Activated CD8-positive, alpha-beta T cell treated with anti-CD3 and anti-CD28 coated beads for 36 hours (primary cell): ENCODE measurements at regions not wholly inside any gene's neighbourhood (a gene's known extent, or its start where the extent isn't known, plus 50 kb on each side); places are given as distances from the start of the nearest gene placed in this dataset.

Source experiments
- ATAC-seq: fragments of 200-7000 bp; cut with Tn5 transposase; one replicate; pipeline ENCODE4 v1.10.0; 2021; ENCODE audit warnings: mild to moderate bottlenecking, moderate library complexity
- CTCF ChIA-PET: fragments of 350-600 bp; sonication (Branson Sonifier 250); formaldehyde crosslinking; loops from one replicate; lab custom pipeline; 2021; ENCODE audit warnings: antibody characterized with exemption; lab: Charles Lee
- POLR2A ChIA-PET: fragments of 350-600 bp; sonication (Branson Sonifier 250); formaldehyde crosslinking; loops from one replicate; lab custom pipeline; 2021; ENCODE audit warnings: antibody characterized with exemption; lab: Charles Lee
- DNase-seq: peaks from one replicate; pipeline ENCODE4 v3.0.0-alpha.2; 2020
- H3K27ac Mint-ChIP-seq: one replicate; pipeline ENCODE4 v1.8.0; 2021; ENCODE audit warnings: mild to moderate bottlenecking, mixed read lengths
- H3K27me3 Mint-ChIP-seq: one replicate; pipeline ENCODE4 v1.8.0; 2021; ENCODE audit warnings: mixed read lengths
- H3K36me3 Mint-ChIP-seq: one replicate; pipeline ENCODE4 v1.8.0; 2021; ENCODE audit warnings: low read depth, mixed read lengths
- H3K4me1 Mint-ChIP-seq: one replicate; pipeline ENCODE4 v1.8.0; 2021; ENCODE audit warnings: low read depth, mixed read lengths
- H3K4me3 Mint-ChIP-seq: one replicate; pipeline ENCODE4 v1.8.0; 2021; ENCODE audit warnings: mild to moderate bottlenecking, moderate library complexity, mixed read lengths
- H3K9me3 Mint-ChIP-seq: one replicate; pipeline ENCODE4 v1.8.0; 2021; ENCODE audit warnings: mixed read lengths
- CTCF ChIP-seq: fragments of 200-600 bp; IDR thresholded peaks from one replicate; pipeline ENCODE4 v1.8.0; 2022; ENCODE audit warnings: antibody characterized with exemption, mild to moderate bottlenecking
- intact Hi-C: fragments of 100-400 bp; cut with micrococcal nuclease; formaldehyde crosslinking; loops from one replicate; pipeline ENCODE4 v1.10.0; 2022

DNA sequence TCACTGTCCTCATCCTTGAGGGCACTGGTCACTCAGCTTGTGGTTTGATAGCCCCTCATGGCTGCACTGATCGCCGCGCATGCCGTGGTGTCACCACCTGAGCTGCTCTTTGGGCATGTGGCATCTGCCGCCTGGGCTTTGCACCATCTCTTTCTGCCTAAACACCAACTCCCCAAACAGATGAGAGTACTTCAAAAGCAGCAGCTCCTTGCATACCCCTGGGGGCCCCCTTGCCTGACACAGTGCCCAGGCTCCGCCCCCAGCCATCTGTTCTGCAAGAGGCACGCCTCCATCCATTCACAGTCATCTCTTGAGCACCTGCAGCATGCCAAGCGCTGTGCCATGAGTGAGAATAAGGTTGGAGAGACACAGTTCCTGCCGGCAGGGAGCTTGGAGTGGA lies 104.5 kb upstream of the B3GAT1 start:
- ChIA-PET CTCF (no interaction called here), POLR2A (interaction anchor here (0.5 kb wide), 1 partner anchor 13 kb away, joined by 3 read pairs; no protein-coding TSS in a partner anchor)
- no peaks in the 10 kb centered on the region for H3K9me3 Mint-ChIP-seq
- H3K36me3 Mint-ChIP-seq: no peaks in the 10 kb centered on the region
- DNase-seq (no peak), ATAC-seq (no peak)
- no peak overlapping the region for H3K27ac Mint-ChIP-seq
- H3K4me1 Mint-ChIP-seq: no peaks in the 10 kb centered on the region
- no peak for TF ChIP-seq CTCF
- H3K27me3 Mint-ChIP-seq: peaks cover 3% of the 10 kb centered on the region
- intact Hi-C loops: no loop called here
- no peak overlapping the region for H3K4me3 Mint-ChIP-seq

DNA sequence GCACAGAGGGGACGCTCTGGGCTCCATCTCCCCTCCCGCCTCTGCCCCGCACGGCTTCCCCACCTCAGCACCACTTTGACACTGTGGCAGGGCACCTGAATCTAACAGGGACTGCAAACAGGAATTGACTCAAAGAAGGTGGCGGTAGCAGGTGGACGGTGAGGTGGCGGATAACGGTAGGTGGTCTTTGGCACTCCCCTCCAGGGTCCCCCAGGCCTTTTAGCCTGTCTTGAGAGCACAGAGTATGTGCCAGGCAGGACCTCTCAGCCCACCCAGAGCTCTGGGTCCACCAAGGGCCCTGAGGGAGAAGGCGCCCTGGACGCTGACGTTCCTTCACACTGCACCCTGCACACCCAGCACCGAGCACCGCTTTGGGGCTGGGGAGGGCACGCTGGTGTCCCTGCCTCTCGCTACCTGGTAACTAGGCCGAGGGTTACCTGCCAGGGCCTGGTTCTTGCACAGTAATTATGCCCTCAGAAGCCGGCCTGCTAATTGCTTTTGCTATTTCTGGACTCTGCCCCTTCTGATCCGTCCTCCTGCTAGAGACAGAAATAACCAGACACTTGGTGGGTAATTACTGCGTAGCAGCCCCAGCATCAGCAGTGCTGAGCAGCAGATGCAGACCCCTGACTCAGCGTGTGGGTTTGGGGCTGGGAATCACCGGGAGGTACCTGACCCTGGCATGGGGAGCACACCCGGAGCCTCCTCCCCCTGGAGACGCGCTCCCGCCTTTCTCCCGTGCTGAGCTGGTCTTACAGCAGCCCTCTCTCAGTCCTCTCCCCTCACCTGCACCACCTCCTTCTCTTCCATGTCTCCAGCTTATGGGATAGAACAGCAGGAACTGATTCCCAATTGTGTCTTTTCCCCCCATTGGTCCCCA lies 103.3 kb upstream of the B3GAT1 start:
- CTCF ChIA-PET: no interaction called here
- DNase-seq (no peak), ATAC-seq (no peak)
- H3K9me3 Mint-ChIP-seq: no peaks in the 10 kb centered on the region
- no peak overlapping the region for H3K27ac Mint-ChIP-seq
- H3K36me3 Mint-ChIP-seq: no peaks in the 10 kb centered on the region
- H3K4me3 Mint-ChIP-seq: no peak overlapping the region
- intact Hi-C loops: no loop called here
- H3K27me3 Mint-ChIP-seq: no peaks in the 10 kb centered on the region
- POLR2A ChIA-PET: interaction anchor here (0.5 kb wide), 1 partner anchor 39 kb away, joined by 3 read pairs; no protein-coding TSS in a partner anchor
- H3K4me1 Mint-ChIP-seq: no peaks in the 10 kb centered on the region
- no peak for TF ChIP-seq CTCF

DNA sequence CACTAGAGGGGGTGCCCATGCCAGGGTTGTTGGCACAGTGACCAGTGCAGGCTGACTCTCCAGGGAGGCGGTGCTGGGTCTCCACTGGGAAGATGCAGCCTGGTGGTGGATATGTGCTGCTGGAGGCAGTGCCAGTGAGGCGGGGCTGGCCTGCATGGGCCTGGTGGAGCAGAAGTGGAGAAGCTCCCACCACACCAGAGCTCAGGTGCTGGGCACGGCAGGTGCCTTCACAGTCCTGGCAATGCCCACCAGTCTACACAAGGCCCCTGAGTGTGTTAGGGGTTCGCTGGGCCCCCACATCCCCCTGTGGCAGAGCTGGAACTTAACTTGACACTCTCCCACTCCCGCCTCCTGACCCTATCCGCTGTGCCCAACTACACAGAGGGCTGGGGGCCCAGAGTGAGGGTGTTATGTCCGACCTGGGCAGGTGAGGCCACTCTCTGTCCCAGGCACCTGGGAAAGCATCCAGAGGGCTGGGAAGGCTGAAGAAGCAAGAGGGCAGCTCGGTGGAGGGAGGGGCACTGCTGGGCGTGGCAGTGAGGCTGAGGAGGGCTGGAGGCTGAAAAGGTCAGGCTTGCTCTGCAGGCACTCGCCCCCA lies 102.4 kb upstream of the B3GAT1 start:
- ChIA-PET POLR2A (no interaction called here), CTCF (no interaction called here)
- Mint-ChIP-seq H3K9me3 (no peaks in the 10 kb centered on the region), H3K4me1 (no peaks in the 10 kb centered on the region), H3K27me3 (no peaks in the 10 kb centered on the region), H3K4me3 (no peak overlapping the region), H3K36me3 (no peaks in the 10 kb centered on the region), H3K27ac (no peak overlapping the region)
- ATAC-seq (no peak), DNase-seq (no peak)
- intact Hi-C loops: no loop called here
- no peak for TF ChIP-seq CTCF

GRCh38 chr11:134513585-134514120 lies 101.6 kb upstream of the B3GAT1 start:
- Mint-ChIP-seq H3K36me3 (no peaks in the 10 kb centered on the region), H3K9me3 (no peaks in the 10 kb centered on the region), H3K27me3 (no peaks in the 10 kb centered on the region), H3K4me1 (no peaks in the 10 kb centered on the region), H3K27ac (no peak overlapping the region), H3K4me3 (no peak overlapping the region)
- ATAC-seq (no peak), DNase-seq (no peak)
- intact Hi-C loops: no loop called here
- CTCF ChIA-PET: no interaction called here
- POLR2A ChIA-PET: no interaction called here
- no peak for TF ChIP-seq CTCF
